ENCODE measurements at regions not wholly inside any gene's neighbourhood (a gene's known extent, or its start where the extent isn't known, plus 50 kb on each side); places are given as distances from the start of the nearest gene placed in this dataset.

- TF ChIP-seq EZH2 (conservative IDR thresholded peaks at IDR 0.05; ENCODE audit: low read depth, low read length) (no peak), ZNF703 (CRISPR knock-in tag; IDR thresholded peaks at IDR 0.05; ENCODE audit: borderline replicate concordance) (no peak), YY1 (IDR thresholded peaks at IDR 0.05; ENCODE audit: insufficient read depth, insufficient replicate concordance, low read depth, low read length) (no peak)
These were observed 466.5 kb downstream of the FAM181B start for GRCh38 chr11:82267186-82267585.
